ENCODE measurements at regions not wholly inside any gene's neighbourhood (a gene's known extent, or its start where the extent isn't known, plus 50 kb on each side); places are given as distances from the start of the nearest gene placed in this dataset.
"Not testable (repeated sequence)": the region's sequence is repeated elsewhere in the genome, so short reads cannot be mapped to it uniquely, and the experiment has no call there.

DNA sequence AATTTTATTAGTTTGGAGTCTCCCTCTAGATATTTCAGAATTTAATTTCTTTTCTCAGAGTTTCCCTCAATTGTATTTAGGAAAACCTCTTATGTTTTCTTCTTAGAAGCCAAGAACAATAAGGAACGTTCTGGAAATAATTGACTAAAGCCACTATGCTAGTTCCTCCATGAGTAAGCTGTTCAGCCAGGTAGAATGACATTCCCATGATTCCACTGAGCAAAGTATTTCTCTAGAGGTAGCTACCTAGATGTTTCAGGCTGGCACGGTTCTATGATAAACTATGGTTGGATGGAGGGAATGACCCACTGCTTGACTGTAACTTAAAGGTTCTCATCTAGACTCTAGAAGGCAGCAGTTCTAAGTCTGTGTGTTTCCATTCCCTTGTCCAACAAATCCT is 62.4 kb downstream of the CLDN17 start:
- H3K27ac ChIP-seq = peak overlapping the region; percentile 39
- DNase-seq (ENCODE audit: low read depth, low spot score) = peak; percentile 14

DNA sequence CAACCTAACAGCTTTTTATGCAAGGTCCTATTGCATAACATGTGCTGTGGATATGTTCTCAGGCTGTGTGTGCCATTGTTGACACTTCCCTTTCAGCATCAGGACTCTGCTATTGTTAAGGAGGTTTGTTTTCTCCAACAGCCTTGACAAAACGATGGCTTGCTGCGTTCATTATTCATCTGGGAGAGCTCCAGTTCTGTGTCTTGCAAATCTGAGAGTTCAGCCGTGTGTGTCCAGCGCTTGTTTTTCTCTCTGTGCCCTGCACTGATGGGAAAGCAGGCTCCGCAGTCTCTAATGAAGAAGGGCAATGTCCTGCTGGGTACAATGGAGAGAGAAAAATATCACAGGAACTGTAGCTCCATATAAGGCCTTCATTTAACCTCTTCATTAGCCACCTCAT is 63.7 kb downstream of the CLDN17 start:
- H3K27ac ChIP-seq = no peak overlapping the region
- no peak for DNase-seq (ENCODE audit: low read depth, low spot score)

DNA sequence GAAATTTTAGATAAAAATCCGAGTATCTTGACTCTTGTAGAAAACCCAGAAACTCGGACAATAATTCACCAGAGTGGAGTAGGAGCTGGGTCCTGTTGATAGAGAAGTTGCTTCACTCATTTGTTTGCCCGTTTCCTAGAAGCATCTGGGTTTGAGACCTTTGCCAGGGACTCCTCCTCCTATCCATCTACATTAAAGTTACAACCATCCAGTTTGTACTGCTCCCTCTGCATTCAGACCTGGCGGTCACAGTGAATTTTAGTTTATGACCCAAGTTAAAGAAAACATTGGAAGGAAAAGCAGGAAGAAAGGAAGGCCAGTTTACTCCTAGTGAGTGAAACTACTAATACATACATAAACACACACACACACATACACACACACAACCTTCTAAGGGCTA is 64.6 kb downstream of the CLDN17 start:
- no peak overlapping the region for H3K27ac ChIP-seq
- no peak for DNase-seq (ENCODE audit: low read depth, low spot score)

GRCh38 chr21:30097791-30098190 is 68.8 kb downstream of the CLDN17 start:
- H3K27ac ChIP-seq = no peak overlapping the region
- no peak for DNase-seq (ENCODE audit: low read depth, low spot score)

- H3K27ac ChIP-seq = no peak overlapping the region
- DNase-seq (ENCODE audit: low read depth, low spot score) = no peak
Measured at GRCh38 chr21:30083225-30083945, 83.2 kb downstream of the CLDN17 start.

GRCh38 chr21:30081506-30081905 is 85.1 kb downstream of the CLDN17 start:
- no peak overlapping the region for H3K27ac ChIP-seq
- no peak for DNase-seq (ENCODE audit: low read depth, low spot score)

GRCh38 chr21:30072496-30072895 is 94.1 kb downstream of the CLDN17 start:
- peak; percentile 60 for DNase-seq (ENCODE audit: low read depth, low spot score)
- H3K27ac ChIP-seq = no peak overlapping the region

DNA sequence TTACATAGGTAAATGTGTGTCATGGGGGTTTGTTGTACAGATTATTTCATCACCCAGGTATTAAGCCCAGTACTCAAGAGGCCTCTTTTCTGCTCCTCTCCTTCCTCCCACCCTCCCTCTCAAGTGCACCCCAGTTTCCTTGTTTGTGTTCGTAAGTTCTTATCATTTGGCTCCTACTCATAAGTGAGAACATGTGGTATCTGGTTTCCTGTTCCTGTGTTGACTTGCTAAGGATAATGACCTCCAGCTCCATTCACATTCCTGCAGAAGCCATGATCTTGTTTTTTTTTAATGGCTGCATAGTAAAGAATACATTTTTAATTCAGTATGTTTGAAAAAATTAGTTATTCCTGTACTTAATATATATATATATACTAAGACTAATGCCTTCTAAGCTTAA is 107.7 kb downstream of the CLDN17 start:
- no peak overlapping the region for H3K27ac ChIP-seq
- no peak for DNase-seq (ENCODE audit: low read depth, low spot score)

DNA sequence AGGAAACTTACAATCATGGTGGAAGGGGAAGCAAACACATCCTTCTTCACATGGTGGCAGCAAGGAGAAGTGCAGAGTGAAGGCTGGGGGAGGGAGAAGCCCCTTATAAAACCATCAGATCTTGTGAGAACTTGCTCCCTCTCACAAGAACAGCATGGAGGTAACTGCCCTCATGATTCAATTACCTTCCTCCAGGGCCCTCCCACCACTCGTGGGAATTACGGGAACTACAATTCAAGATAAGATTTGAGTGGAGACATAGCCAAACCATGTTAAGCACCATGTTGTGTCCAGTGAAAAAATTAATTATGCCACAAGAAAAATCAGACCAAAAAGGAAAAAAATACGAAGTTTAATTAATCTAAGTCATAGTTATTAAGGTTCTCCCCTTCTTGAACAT is 109.5 kb downstream of the CLDN17 start:
- DNase-seq (ENCODE audit: low read depth, low spot score) = no peak
- H3K27ac ChIP-seq = no peak overlapping the region

DNA sequence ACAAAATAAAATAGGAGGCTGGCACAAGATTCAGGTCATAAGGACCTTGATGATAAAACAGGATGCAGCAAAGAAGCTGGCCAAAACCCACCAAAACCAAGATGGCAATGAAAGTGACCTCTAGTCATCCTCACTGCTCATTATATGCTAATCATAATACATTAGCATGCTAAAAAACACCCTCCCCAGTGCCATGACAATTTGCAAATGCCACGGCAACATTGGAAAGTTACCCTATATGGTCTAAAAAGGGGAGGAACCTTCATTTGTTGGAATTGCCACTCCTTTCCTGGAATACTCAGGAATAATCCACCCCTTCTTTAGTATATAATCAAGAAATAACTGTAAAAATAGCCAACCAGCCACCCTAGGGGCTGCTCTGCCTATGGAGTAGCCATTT is 108.8 kb upstream of the GRIK1 start:
- no peak overlapping the region for H3K27ac ChIP-seq
- no peak for DNase-seq (ENCODE audit: low read depth, low spot score)

DNA sequence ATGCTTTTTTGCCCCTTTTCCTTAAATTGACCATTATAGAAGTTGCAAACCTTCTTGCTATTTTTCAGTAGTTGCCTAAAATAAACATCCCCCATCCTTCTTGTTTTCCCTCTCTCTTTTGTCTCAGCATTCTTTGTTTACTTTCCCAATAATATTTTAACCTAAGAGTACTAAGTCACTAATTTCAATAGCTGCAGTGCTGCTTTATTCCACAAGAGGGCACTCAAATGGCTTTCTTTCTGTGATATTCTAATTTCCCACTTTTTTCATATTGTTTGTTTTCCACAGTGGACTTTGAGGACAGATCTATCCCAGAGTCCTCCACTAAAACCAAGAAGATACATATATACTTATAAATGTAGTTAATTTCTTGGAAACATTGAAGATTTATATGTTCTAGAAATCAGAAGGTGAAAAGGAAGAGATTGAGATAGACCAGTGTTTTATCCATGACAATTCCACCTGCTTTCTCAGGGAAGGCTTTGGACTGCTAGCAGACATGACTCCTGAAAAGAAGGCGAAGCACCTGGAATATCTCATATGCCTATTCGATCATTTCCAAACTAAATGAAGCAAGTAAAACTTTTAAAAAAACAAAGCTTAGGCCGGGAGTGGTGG is 104.8 kb upstream of the GRIK1 start:
- DNase-seq (ENCODE audit: low read depth, low spot score) = no peak
- no peak overlapping the region for H3K27ac ChIP-seq

GRCh38 chr21:30042443-30042842 is 102.6 kb upstream of the GRIK1 start:
- H3K27ac ChIP-seq = no peak overlapping the region
- DNase-seq (ENCODE audit: low read depth, low spot score) = no peak

- no peak overlapping the region for H3K27ac ChIP-seq
- no peak for DNase-seq (ENCODE audit: low read depth, low spot score)
Measured at GRCh38 chr21:30033441-30033840, 93.6 kb upstream of the GRIK1 start.

DNA sequence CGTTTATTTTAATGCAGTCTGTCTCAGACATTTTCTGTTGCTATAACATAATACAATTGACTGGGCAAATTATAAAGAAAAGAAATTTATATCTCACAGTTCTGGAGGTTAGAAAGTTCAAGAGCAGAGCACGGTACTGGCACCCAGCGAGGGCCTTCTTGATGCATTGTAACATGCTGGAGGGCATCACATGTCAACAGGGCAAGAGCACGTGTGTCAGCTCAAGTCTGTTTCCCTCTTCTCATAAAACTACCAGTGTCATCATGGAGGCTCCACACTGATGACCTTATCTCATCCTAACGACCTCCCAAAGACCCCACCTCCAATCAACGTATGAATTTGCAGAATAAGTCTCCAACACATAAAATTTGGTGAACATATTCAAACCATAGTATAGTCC is 90.6 kb upstream of the GRIK1 start:
- H3K27ac ChIP-seq = no peak overlapping the region
- DNase-seq (ENCODE audit: low read depth, low spot score) = no peak

DNA sequence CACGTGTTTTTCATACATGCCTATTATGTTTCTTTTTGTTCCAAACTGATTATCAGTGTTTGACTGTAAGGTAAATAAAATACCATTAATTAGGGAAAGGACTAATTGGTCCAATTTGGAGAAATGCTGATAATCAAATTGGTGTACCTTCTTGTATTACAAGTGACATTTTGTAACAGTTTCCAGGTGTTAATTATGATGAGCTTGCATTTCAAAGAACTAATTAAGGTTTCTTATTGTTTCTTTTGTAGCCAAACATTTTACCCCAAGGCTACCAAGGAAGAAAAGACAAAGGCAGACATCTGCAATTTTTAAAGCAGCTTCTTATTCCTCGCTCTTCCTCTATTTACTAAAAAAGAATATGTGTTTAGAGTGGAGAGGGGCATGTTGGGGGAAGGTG is 88.7 kb upstream of the GRIK1 start:
- no peak overlapping the region for H3K27ac ChIP-seq
- DNase-seq (ENCODE audit: low read depth, low spot score) = no peak

DNA sequence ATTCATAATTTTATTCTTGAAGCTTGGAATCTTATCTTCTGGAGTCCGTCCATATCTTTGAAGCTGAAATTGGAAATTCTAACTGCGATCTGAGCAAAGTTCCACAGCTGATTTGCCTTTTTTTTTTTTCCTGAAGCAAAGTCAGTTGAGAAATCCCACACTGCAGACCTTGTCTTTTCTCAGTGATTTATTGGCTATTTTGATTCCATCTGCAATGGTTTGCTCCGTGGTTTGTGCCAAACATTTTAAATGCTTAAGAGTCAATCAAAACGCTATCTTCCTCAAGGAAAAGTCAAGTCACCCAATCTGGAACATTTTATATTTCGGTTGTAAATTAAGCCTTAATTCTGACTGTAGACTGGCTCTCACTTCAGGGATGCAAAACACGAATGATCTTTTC is 88.2 kb upstream of the GRIK1 start:
- H3K27ac ChIP-seq = no peak overlapping the region
- no peak for DNase-seq (ENCODE audit: low read depth, low spot score)

DNA sequence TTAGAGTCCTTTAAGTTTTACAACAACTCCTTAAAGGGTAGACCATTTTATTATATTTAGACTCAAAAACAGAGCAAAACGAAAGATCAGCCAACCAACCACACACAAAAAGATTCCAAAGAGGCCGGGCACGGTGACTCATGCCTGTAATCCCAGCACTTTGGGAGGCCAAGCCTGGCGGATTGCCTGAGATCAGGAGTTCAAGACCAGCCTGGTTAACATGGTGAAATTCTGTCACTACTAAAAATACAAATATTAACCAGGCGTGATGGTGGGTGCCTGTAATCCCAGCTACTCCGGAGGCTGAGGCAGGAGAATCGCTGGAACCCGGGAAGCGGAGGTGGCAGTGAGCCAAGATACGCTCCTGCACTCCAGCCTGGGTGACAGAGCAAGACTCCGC is 83.3 kb upstream of the GRIK1 start:
- not testable (repeated sequence) for H3K27ac ChIP-seq; DNase-seq (ENCODE audit: low read depth, low spot score)

DNA sequence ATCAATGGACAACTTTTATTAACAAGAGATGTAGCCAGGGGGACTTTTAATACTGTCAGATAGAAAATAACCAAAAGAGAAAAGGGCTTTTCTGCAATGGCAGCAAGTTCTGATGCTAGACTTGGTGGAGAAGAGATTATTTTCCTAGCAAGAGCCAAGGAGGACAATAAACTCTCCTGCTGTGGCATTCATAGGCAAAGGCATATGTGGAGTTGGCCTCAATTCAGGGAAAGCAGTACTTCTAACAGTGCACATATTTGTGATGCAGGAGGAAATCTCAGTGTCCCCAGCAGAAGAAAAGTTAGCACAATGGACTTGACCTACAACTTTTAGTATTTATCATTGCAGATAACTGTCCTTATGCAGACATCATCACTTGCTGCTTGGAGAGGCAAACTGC is 75.1 kb upstream of the GRIK1 start:
- no peak overlapping the region for H3K27ac ChIP-seq
- DNase-seq (ENCODE audit: low read depth, low spot score) = no peak

GRCh38 chr21:29991624-29992023 is 51.8 kb upstream of the GRIK1 start:
- no peak overlapping the region for H3K27ac ChIP-seq
- no peak for DNase-seq (ENCODE audit: low read depth, low spot score)

DNA sequence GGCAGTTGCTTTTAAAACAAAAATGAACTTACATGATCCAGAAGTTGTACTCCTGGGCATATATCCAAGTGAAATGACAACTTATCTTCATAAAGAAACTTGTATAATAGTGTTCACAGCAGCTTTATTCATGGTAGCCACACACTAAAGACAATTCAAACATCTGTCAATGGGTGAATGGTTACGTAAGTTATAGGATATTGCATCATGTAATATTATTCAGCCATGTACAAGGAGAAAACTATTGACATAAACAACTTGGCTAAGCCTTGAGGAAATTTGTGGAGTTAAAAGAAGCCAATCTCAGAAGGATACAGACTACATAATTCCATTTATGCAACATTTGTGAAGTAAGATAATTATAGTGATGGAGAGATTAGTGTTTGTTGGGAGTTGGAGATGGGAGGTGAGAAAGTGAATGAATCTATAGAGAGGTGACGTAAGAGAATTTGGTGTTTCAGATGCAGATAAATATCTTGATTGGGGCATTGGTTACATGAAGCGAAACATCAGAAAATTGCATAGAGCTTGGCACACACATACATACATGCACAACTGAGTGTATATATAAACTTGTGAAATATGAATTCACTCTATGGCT is 49.9 kb upstream of the GRIK1 start:
- no peak for DNase-seq (ENCODE audit: low read depth, low spot score)
- H3K27ac ChIP-seq = no peak overlapping the region
